SHP77 (cell line): ENCODE measurements at regions not wholly inside any gene's neighbourhood (a gene's known extent, or its start where the extent isn't known, plus 50 kb on each side); places are given as distances from the start of the nearest gene placed in this dataset.

Experiments
- DNase-seq, 2 experiments: peaks; one replicate each; lab custom pipeline; 2025; lab: John Stamatoyannopoulos, UW

GRCh38 chr1:234536741-234537140 is 57.8 kb upstream of the TARBP1 start:
- no peak for DNase-seq

DNA sequence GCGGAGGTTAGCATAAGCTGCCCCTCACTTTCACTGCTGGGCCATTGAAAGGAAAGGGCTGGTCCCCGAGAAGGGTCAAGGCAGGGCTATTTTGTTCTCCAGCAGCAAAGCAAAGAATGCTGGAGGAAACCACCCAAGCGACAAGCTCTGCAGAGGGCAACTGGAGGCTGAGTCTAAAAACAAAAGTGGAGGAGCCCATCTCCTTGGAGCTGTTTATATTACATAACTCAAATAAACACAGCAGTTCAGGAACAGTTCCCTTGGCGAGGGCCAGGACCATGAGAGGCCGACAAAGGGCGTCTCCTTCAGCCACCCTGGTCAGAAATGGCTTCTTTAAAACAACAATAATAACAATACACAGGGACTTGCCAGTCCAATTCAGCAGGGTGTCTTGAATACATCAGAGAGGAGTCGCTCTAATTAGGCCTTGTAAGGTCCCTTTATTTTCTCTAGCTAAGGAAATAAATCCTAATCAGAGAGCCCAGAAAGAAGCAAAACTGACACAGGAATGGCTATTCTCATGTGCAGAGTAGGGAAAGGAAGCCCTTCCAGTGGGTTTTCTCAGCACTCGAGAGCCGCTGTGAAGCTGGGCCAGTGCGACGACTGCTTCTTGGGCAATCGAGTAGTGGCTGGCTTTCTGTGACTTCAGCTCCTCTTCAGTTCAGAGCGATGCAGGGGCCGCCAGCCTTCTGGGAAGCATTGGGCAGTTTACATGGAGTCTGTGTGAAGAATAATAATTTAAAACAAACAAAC is 57.0 kb upstream of the TARBP1 start:
- DNase-seq, result no peak

- DNase-seq, result no peak
Observed at GRCh38 chr1:234535218-234535617, 56.2 kb upstream of the TARBP1 start.

GRCh38 chr1:234533975-234534876 is 55.2 kb upstream of the TARBP1 start:
- no peak for DNase-seq

DNA sequence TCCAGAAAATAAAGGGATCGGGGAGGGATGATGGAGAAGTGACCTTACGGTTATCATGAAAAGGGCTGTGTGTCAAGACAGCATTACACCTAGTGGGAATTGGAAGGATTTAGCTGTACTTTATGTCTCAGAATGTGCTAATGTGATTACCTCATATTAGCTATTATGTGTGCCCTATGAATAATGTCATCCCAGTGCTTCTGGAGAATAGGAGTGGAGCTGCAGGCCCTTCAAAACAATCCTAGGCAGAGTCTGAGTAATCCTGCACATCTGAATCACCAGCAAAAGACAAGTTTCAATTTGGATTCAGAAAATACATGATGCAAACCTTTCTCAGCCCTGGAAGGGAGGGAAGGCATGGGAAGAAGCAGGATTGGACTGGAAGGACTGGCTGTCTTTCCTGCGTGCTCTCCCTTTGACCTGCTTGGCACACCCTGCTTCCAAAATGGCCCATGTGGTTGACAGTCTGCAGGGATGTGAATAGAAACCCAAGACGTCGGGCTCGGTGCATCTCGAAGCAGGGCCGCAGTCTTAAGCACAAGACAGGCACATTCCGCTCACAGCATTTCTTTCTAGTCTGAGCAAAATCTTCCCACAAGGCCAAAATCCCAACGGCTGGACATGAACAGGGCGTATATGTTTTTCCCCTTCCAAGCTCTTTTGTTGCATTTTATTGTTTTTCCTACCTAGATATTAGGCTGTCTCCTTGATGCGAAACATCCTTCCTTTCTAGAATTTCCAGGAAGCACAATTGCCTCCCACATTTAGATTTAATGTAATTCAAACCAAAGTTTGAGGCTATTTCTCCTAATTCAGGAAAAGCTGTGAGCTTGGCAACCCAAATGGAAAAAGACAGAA is 54.3 kb upstream of the TARBP1 start:
- no peak for DNase-seq

DNA sequence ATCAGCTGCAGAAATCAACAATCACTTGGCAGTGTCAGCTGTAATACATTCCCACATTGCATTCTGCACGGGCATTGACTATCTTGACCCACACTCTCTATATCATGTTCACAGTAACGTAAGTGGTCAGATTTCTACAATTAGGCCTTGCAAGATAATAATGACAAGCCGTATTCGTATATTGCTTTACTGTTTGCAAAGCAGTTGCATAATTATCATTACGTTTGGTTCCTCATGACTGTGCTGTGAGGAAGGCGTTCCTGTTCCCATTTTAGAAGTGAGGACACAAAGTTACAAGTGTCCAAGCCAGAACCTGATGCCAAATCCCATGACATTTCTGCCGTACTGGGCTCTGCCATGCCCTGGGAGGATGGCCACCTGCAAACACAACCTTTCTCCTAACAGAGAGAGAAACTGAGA is 53.5 kb upstream of the TARBP1 start:
- DNase-seq, result no peak

GRCh38 chr1:234531151-234531635 is 52.2 kb upstream of the TARBP1 start:
- DNase-seq, result no peak

DNA sequence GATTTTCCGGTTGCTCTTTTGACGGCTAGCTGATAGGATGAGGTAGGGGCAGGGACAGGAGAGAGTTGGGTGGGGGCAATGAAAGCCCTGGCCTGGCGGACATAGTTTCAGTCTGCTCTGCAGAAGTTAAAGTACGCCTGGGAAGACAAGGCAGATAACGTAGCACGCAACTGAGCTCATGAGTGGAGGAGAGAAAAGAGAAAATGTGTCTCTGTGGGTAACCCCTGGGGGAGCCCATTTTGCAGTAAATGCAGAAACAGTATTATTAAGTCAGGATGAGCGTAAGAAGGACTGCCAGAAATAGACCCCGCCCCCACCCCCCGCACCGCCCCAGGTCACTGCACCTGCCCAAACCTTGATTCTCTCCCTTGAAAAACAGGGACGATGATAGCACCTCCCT is 51.7 kb upstream of the TARBP1 start:
- DNase-seq, result no peak

- no peak for DNase-seq
Observed at GRCh38 chr1:234529950-234530237, 50.9 kb upstream of the TARBP1 start.

GRCh38 chr1:234529095-234529949 is 50.3 kb upstream of the TARBP1 start:
- no peak for DNase-seq
